H9 (cell line): ENCODE measurements at regions not wholly inside any gene's neighbourhood (a gene's known extent, or its start where the extent isn't known, plus 50 kb on each side); places are given as distances from the start of the nearest gene placed in this dataset.

Source experiments
- DNase-seq: peaks from one replicate; pipeline ENCODE4 v3.0.0-alpha.2; 2017
- H2AFZ ChIP-seq: one replicate; pipeline ENCODE4 v1.6.1; 2013; ENCODE audit warnings: mild to moderate bottlenecking, low read length, control low read depth, moderate library complexity
- H2AK5ac ChIP-seq: 2 replicates; pipeline ENCODE4 v1.6.1; 2013; ENCODE audit warnings: low read length, control low read depth, mixed read lengths; ENCODE audit not compliant: insufficient read length
- H2BK120ac ChIP-seq: one replicate; pipeline ENCODE4 v1.6.1; 2013; ENCODE audit warnings: low read depth, mild to moderate bottlenecking, low read length, control low read depth, inconsistent platforms; ENCODE audit not compliant: poor library complexity, severe bottlenecking
- H2BK12ac ChIP-seq: 2 replicates; pipeline ENCODE4 v1.6.1; 2013; ENCODE audit warnings: low read length, control low read depth, mixed read lengths, low read depth; ENCODE audit not compliant: insufficient read length
- H2BK15ac ChIP-seq: 2 replicates; pipeline ENCODE4 v1.6.1; 2013; ENCODE audit warnings: low read depth, low read length, control low read depth
- H2BK20ac ChIP-seq: one replicate; pipeline ENCODE4 v1.6.1; 2013; ENCODE audit warnings: low read depth, mild to moderate bottlenecking, low read length, control low read depth, inconsistent platforms; ENCODE audit not compliant: poor library complexity, severe bottlenecking
- H2BK5ac ChIP-seq: 2 replicates; pipeline ENCODE4 v1.6.1; 2013; ENCODE audit warnings: low read length, control low read depth, mixed read lengths; ENCODE audit not compliant: insufficient read length
- H3K14ac ChIP-seq: 2 replicates; pipeline ENCODE4 v1.6.1; 2013; ENCODE audit warnings: low read length, control low read depth; ENCODE audit not compliant: insufficient read depth
- H3K18ac ChIP-seq: 2 replicates; pipeline ENCODE4 v1.6.1; 2013; ENCODE audit warnings: low read depth, mild to moderate bottlenecking, mixed read lengths, low read length, control low read depth; ENCODE audit not compliant: insufficient read length
- H3K23ac ChIP-seq: 2 replicates; pipeline ENCODE4 v1.6.1; 2013; ENCODE audit warnings: low read length, control low read depth, mixed read lengths, low read depth; ENCODE audit not compliant: insufficient read length
- H3K23me2 ChIP-seq: 2 replicates; pipeline ENCODE4 v1.6.1; 2013; ENCODE audit warnings: low read depth, mild to moderate bottlenecking, mixed read lengths, low read length, control low read depth; ENCODE audit not compliant: insufficient read length, poor library complexity, severe bottlenecking
- H3K27ac ChIP-seq: 2 replicates; pipeline ENCODE4 v1.5.1; 2013; ENCODE audit warnings: low read length, control low read depth, mixed read lengths, low read depth; ENCODE audit not compliant: insufficient read length
- H3K27me3 ChIP-seq: 2 replicates; pipeline ENCODE4 v1.6.1; 2013; ENCODE audit warnings: low read length, control low read depth, inconsistent platforms; ENCODE audit not compliant: insufficient read depth
- H3K4ac ChIP-seq: 2 replicates; pipeline ENCODE4 v1.6.1; 2013; ENCODE audit warnings: low read depth, mild to moderate bottlenecking, control low read depth, inconsistent platforms, low read length, moderate library complexity
- H3K4me1 ChIP-seq: 2 replicates; pipeline ENCODE4 v1.6.1; 2013; ENCODE audit warnings: low read length, control low read depth, inconsistent platforms; ENCODE audit not compliant: insufficient read depth
- H3K4me2 ChIP-seq: 2 replicates; pipeline ENCODE4 v1.6.1; 2013; ENCODE audit warnings: low read length, control low read depth, mixed read lengths; ENCODE audit not compliant: insufficient read length, insufficient read depth
- H3K56ac ChIP-seq: 2 replicates; pipeline ENCODE4 v1.6.1; 2013; ENCODE audit warnings: low read depth, mild to moderate bottlenecking, mixed read lengths, low read length, control low read depth; ENCODE audit not compliant: insufficient read length
- H3K79me1 ChIP-seq: 2 replicates; pipeline ENCODE4 v1.6.1; 2013; ENCODE audit warnings: low read depth, mild to moderate bottlenecking, moderate library complexity, low read length, control low read depth, inconsistent platforms; ENCODE audit not compliant: insufficient read depth, poor library complexity, severe bottlenecking
- H3K79me2 ChIP-seq: 2 replicates; pipeline ENCODE4 v1.6.1; 2013; ENCODE audit warnings: low read length, control low read depth, inconsistent platforms; ENCODE audit not compliant: insufficient read depth
- H3K9ac ChIP-seq: 2 replicates; pipeline ENCODE4 v1.6.1; 2013; ENCODE audit warnings: low read length, control low read depth, mixed read lengths; ENCODE audit not compliant: insufficient read length; ENCODE audit errors: extremely low read depth
- H3K9me3 ChIP-seq: one replicate; pipeline ENCODE4 v1.6.1; 2013; ENCODE audit warnings: low read depth, low read length, inconsistent platforms; ENCODE audit not compliant: control insufficient read depth
- H3T11ph ChIP-seq: one replicate; pipeline ENCODE4 v1.6.1; 2013; ENCODE audit warnings: mild to moderate bottlenecking, low read length, control low read depth, inconsistent platforms
- H4K20me1 ChIP-seq: one replicate; pipeline ENCODE4 v1.6.1; 2013; ENCODE audit not compliant: control insufficient read depth, insufficient read length, insufficient read depth
- H4K5ac ChIP-seq: 2 replicates; pipeline ENCODE4 v1.6.1; 2013; ENCODE audit warnings: low read depth, mild to moderate bottlenecking, mixed read lengths, low read length, control low read depth; ENCODE audit not compliant: insufficient read length
- H4K8ac ChIP-seq: replicated peaks from 2 replicates; pipeline ENCODE4 v1.6.1; 2013; ENCODE audit warnings: low read length, control low read depth, mixed read lengths, low read depth; ENCODE audit not compliant: insufficient read length
- H4K91ac ChIP-seq: 2 replicates; pipeline ENCODE4 v1.6.1; 2013; ENCODE audit warnings: low read depth, mild to moderate bottlenecking, moderate library complexity, mixed read lengths, low read length, control low read depth; ENCODE audit not compliant: insufficient read length
- H3K27ac Mint-ChIP-seq, 3 experiments: 2 replicates in 2 of 3; 3 replicates in 1 of 3; pipeline ENCODE4 v1.8.0; 2020 to 2021; ENCODE audit warnings: mixed read lengths in 3 of 3, mild to moderate bottlenecking in 1 of 3, moderate library complexity in 1 of 3
- H3K27me3 Mint-ChIP-seq: 2 replicates; pipeline ENCODE4 v1.8.0; 2021; ENCODE audit warnings: low read depth, mild to moderate bottlenecking, moderate library complexity, mixed read lengths
- H3K36me3 Mint-ChIP-seq, 3 experiments: 2 replicates in 2 of 3; 3 replicates in 1 of 3; pipeline ENCODE4 v1.8.0; 2020 to 2021; ENCODE audit warnings: low read depth in 3 of 3, mixed read lengths in 3 of 3; ENCODE audit not compliant: insufficient read depth in 1 of 3
- H3K4me1 Mint-ChIP-seq, 2 experiments: 2 replicates each; pipeline ENCODE4 v1.8.0; 2020; ENCODE audit warnings: mixed read lengths in 2 of 2
- H3K4me3 Mint-ChIP-seq, 2 experiments: 2 replicates in 1 of 2; 3 replicates in 1 of 2; pipeline ENCODE4 v1.8.0; 2020 to 2021; ENCODE audit warnings: mild to moderate bottlenecking in 2 of 2, mixed read lengths in 2 of 2, moderate library complexity in 1 of 2
- H3K9me3 Mint-ChIP-seq, 2 experiments: 2 replicates in 1 of 2; 3 replicates in 1 of 2; pipeline ENCODE4 v1.8.0; 2020; ENCODE audit warnings: mild to moderate bottlenecking in 2 of 2, mixed read lengths in 2 of 2, moderate library complexity in 1 of 2
- WGBS: extraction: QIAGEN DNeasy Blood & Tissue Kit; methylation state at CpG from one replicate; pipeline ENCODE4 v1.1.7; 2013; ENCODE audit warnings: missing lambda C conversion rate, low lambda C conversion rate, mixed read lengths; ENCODE audit not compliant: insufficient read length; ENCODE audit errors: extremely low coverage; 5-methylcytosine and 5-hydroxymethylcytosine counted together
- TF ChIP-seq, protein P1 (sequence below): fragments of 200-600 bp; sonication (generic); conservative IDR thresholded peaks from 3 replicates; pipeline ENCODE4 v1.8.0; 2021; ENCODE audit warnings: antibody characterized with exemption, mild to moderate bottlenecking

DNA sequence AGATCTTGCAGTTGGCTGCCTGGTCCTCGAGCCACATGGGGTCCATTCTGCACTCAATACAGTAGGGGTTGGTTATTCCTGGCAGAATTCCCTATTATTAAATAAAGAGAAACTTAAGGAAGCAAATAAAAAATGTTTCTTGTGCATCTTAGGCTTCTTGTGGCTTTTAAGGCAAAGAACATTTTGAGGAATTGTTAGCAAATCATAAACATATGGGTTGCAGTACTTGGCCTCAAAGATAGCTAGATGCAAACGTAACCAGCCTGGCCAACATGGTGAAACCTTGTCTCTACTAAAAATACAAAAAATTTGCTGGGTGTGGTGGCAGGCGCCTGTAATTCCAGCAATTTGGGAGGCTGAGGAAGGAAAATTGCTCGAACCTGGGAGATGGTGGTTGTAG is 50.8 kb upstream of the KCNA5 start:
- Histone ChIP-seq H3K23ac (no peak overlapping the region), H3K27ac (no peak overlapping the region), H2BK120ac (no peak overlapping the region), H3K27me3 (no peaks in the 10 kb centered on the region), H2BK20ac (no peak overlapping the region), H3K14ac (no peak overlapping the region; the same call in 1 of the 2 replicates), H3K18ac (no peak overlapping the region), H2BK5ac (no peak overlapping the region), H3K23me2 (no peaks in the 10 kb centered on the region), H3K79me1 (no peaks in the 10 kb centered on the region), H4K91ac (no peak overlapping the region), H3K4ac (no peak overlapping the region), H4K20me1 (no peaks in the 10 kb centered on the region), H2BK12ac (no peak overlapping the region), H3K9ac (no peak overlapping the region), H3T11ph (no peak overlapping the region), H3K4me2 (no peak overlapping the region), H3K79me2 (no peaks in the 10 kb centered on the region), H2AFZ (no peak overlapping the region), H4K8ac (no peak overlapping the region), H2BK15ac (no peak overlapping the region), H4K5ac (no peak overlapping the region), H2AK5ac (no peak overlapping the region), H3K56ac (no peak overlapping the region), H3K9me3 (no peaks in the 10 kb centered on the region), H3K4me1 (peaks cover 3% of the 10 kb centered on the region; the same call in 1 of the 2 replicates)
- peaks cover 14% of the 10 kb centered on the region for H3K27me3 Mint-ChIP-seq
- peaks cover 19 to 24% of the 10 kb centered on the region in 2 experiments for H3K4me1 Mint-ChIP-seq
- no peak overlapping the region for H3K4me3 Mint-ChIP-seq
- H3K36me3 Mint-ChIP-seq = no peaks in the 10 kb centered on the region
- H3K9me3 Mint-ChIP-seq = no peaks in the 10 kb centered on the region
- TF ChIP-seq, protein P1, sequence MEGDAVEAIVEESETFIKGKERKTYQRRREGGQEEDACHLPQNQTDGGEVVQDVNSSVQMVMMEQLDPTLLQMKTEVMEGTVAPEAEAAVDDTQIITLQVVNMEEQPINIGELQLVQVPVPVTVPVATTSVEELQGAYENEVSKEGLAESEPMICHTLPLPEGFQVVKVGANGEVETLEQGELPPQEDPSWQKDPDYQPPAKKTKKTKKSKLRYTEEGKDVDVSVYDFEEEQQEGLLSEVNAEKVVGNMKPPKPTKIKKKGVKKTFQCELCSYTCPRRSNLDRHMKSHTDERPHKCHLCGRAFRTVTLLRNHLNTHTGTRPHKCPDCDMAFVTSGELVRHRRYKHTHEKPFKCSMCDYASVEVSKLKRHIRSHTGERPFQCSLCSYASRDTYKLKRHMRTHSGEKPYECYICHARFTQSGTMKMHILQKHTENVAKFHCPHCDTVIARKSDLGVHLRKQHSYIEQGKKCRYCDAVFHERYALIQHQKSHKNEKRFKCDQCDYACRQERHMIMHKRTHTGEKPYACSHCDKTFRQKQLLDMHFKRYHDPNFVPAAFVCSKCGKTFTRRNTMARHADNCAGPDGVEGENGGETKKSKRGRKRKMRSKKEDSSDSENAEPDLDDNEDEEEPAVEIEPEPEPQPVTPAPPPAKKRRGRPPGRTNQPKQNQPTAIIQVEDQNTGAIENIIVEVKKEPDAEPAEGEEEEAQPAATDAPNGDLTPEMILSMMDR = no peak
- WGBS = no CpG with 5 or more reads among the region's 4 CpGs
- no peak overlapping the region for H3K27ac Mint-ChIP-seq
- no peak for DNase-seq
